ENCODE measurements at regions not wholly inside any gene's neighbourhood (a gene's known extent, or its start where the extent isn't known, plus 50 kb on each side); places are given as distances from the start of the nearest gene placed in this dataset.

DNA sequence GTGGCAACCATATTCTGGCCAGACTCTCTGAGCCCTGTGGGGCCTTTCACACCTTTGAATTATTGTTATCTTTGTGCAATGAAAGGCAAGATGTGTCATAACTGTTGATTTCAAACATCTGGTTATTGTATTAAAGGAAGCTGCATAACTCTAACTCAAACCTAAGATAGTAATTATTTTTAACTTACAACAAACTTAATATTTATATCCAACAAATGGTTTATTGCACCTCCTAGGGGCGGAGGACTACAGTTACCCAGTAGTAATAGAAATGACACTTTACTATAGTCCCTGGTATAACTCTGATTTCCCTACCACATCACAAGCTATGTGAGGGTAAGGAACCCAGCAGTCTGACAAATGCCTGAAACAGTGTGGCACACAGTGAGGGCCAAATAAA lies 363.9 kb upstream of the SUCLG2 start:
- Histone ChIP-seq H3K79me2 (ENCODE audit: control insufficient read depth, insufficient read depth, low read length) (no peaks in the 10 kb centered on the region), H4K8ac (ENCODE audit: low read depth, low read length) (no peak overlapping the region), H3K4me3 (ENCODE audit: low read length) (no peak overlapping the region), H3K18ac (ENCODE audit: low read length) (no peak overlapping the region), H4K5ac (ENCODE audit: low read length) (no peak overlapping the region), H3K56ac (ENCODE audit: low read length) (no peak overlapping the region), H3K9ac (ENCODE audit: low read length) (no peak overlapping the region), H3K4me2 (ENCODE audit: low read length) (no peak overlapping the region), H3K4ac (ENCODE audit: low read depth, low read length) (no peak overlapping the region), H3K4me1 (ENCODE audit: control insufficient read depth, low read depth, low read length) (no peaks in the 10 kb centered on the region), H2BK120ac (ENCODE audit: low read depth, low read length) (no peak overlapping the region), H3K79me1 (ENCODE audit: low read length) (no peaks in the 10 kb centered on the region), H3K27me3 (ENCODE audit: insufficient read depth, low read length, poor library complexity) (no peaks in the 10 kb centered on the region), H2BK15ac (replicated peaks; ENCODE audit: low read depth) (no peak overlapping the region), H3K27ac (ENCODE audit: low read depth, low read length) (no peak overlapping the region), H2BK5ac (ENCODE audit: low read length) (no peak overlapping the region), H3K23ac (ENCODE audit: low read length) (no peak overlapping the region), H2AK5ac (ENCODE audit: low read length) (no peak overlapping the region), H3K36me3 (ENCODE audit: control insufficient read depth, insufficient read depth, low read length) (no peaks in the 10 kb centered on the region)
- no peak for DNase-seq
- no CpG with 5 or more reads among the region's 1 CpG for WGBS (ENCODE audit: extremely low coverage, insufficient coverage, low lambda C conversion rate)

DNA sequence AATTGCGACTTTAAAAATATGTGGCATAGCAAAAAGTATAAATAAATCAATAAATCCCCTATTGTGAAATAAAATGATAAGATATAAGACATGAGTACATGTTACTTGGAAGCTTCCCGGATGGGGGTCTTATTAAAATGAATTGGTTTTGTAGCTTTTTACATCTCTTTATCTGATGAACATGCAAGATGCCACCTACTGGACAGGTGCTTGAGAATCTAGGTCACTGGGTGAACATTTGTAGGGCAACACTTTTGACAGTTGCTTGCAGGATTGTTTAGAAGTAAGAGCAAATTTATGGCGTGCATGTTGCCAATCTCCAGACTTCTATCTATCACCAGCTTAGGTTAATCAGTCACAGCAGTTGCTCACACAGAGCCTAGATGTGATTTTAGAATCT lies 362.7 kb upstream of the SUCLG2 start:
- no peak overlapping the region for H4K8ac ChIP-seq (ENCODE audit: low read depth, low read length)
- H3K4me3 ChIP-seq (ENCODE audit: low read length), result no peak overlapping the region
- H3K79me2 ChIP-seq (ENCODE audit: control insufficient read depth, insufficient read depth, low read length), result no peaks in the 10 kb centered on the region
- H4K5ac ChIP-seq (ENCODE audit: low read length), result no peak overlapping the region
- H3K18ac ChIP-seq (ENCODE audit: low read length), result no peak overlapping the region
- no peaks in the 10 kb centered on the region for H3K27me3 ChIP-seq (ENCODE audit: insufficient read depth, low read length, poor library complexity)
- no peak overlapping the region for H3K23ac ChIP-seq (ENCODE audit: low read length)
- H3K4me1 ChIP-seq (ENCODE audit: control insufficient read depth, low read depth, low read length), result no peaks in the 10 kb centered on the region
- no peak overlapping the region for H3K56ac ChIP-seq (ENCODE audit: low read length)
- H2AK5ac ChIP-seq (ENCODE audit: low read length), result no peak overlapping the region
- no peak overlapping the region for H3K9ac ChIP-seq (ENCODE audit: low read length)
- no peak overlapping the region for H3K4me2 ChIP-seq (ENCODE audit: low read length)
- no CpG with 5 or more reads among the region's 3 CpGs for WGBS (ENCODE audit: extremely low coverage, insufficient coverage, low lambda C conversion rate)
- no peak for DNase-seq
- no peak overlapping the region for H2BK5ac ChIP-seq (ENCODE audit: low read length)
- no peak overlapping the region for H2BK15ac ChIP-seq (replicated peaks; ENCODE audit: low read depth)
- no peaks in the 10 kb centered on the region for H3K36me3 ChIP-seq (ENCODE audit: control insufficient read depth, insufficient read depth, low read length)
- no peak overlapping the region for H2BK120ac ChIP-seq (ENCODE audit: low read depth, low read length)
- no peak overlapping the region for H3K4ac ChIP-seq (ENCODE audit: low read depth, low read length)
- H3K79me1 ChIP-seq (ENCODE audit: low read length), result no peaks in the 10 kb centered on the region
- no peak overlapping the region for H3K27ac ChIP-seq (ENCODE audit: low read depth, low read length)

DNA sequence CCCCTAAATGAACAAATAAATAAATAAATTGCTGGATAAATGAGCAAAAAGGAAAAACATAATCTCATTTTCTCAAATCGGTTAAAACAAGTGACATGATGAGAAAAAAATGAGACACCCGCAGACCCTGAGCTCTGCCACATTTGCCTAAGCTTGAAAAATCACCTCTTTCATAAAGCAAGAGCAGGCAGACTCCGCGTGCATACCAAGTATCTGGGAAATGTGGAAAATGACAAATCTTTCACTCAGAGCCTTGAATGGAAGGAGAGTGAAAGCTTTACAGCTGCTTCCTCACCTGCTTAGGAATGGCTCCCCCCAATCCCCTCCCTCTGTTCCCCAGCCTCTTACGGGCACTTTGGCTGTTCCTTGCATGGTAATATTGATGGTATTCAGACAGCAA lies 355.5 kb upstream of the SUCLG2 start:
- Histone ChIP-seq H2BK5ac (ENCODE audit: low read length) (no peak overlapping the region), H3K4me2 (ENCODE audit: low read length) (no peak overlapping the region), H3K36me3 (ENCODE audit: control insufficient read depth, insufficient read depth, low read length) (no peaks in the 10 kb centered on the region), H3K23ac (ENCODE audit: low read length) (no peak overlapping the region), H3K27ac (ENCODE audit: low read depth, low read length) (no peak overlapping the region), H4K5ac (ENCODE audit: low read length) (no peak overlapping the region), H3K79me1 (ENCODE audit: low read length) (no peaks in the 10 kb centered on the region), H3K27me3 (ENCODE audit: insufficient read depth, low read length, poor library complexity) (peaks cover 2% of the 10 kb centered on the region), H3K4me3 (ENCODE audit: low read length) (no peak overlapping the region), H3K79me2 (ENCODE audit: control insufficient read depth, insufficient read depth, low read length) (no peaks in the 10 kb centered on the region), H2AK5ac (ENCODE audit: low read length) (no peak overlapping the region), H3K4me1 (ENCODE audit: control insufficient read depth, low read depth, low read length) (no peaks in the 10 kb centered on the region), H4K8ac (ENCODE audit: low read depth, low read length) (no peak overlapping the region), H3K18ac (ENCODE audit: low read length) (no peak overlapping the region), H2BK120ac (ENCODE audit: low read depth, low read length) (no peak overlapping the region), H3K4ac (ENCODE audit: low read depth, low read length) (no peak overlapping the region), H3K9ac (ENCODE audit: low read length) (no peak overlapping the region), H2BK15ac (replicated peaks; ENCODE audit: low read depth) (no peak overlapping the region), H3K56ac (ENCODE audit: low read length) (no peak overlapping the region)
- WGBS (ENCODE audit: extremely low coverage, insufficient coverage, low lambda C conversion rate), result no CpG with 5 or more reads among the region's 5 CpGs
- DNase-seq, result no peak

DNA sequence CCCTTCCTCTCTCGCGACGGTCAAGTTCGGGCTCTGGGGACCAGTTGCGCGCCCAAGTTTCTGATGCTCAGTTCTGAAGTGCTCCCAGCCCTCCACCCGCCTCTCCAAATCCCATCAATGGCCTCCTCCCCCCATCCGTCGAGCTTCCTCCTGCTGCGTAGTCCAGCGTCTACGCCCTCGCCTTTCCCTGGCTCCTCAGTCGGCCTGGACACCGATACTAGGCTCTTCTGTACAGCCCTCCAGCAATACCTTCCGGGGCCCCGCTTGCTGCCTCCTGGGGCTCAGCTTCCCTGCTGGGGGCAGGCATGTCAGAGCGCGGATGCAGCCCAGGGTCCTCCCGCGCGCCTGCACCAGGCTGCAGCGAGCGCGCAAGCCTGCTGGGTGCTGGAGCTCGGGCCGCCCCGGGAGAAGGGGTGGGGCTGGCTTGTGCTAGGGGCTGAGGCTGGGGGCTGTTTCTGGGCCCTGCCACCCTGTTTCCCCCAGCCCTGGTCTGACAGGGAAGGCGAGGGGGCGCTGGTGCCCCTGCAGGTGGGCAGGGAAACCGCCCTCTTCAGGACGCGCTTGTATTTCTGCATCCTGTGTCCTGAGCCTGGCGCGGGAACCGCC lies 353.3 kb upstream of the SUCLG2 start:
- H4K5ac ChIP-seq (ENCODE audit: low read length), result no peak overlapping the region
- peak; percentile 55 for DNase-seq
- H3K27ac ChIP-seq (ENCODE audit: low read depth, low read length), result no peak overlapping the region
- H2AK5ac ChIP-seq (ENCODE audit: low read length), result no peak overlapping the region
- H3K4me1 ChIP-seq (ENCODE audit: control insufficient read depth, low read depth, low read length), result no peaks in the 10 kb centered on the region
- no peak overlapping the region for H2BK120ac ChIP-seq (ENCODE audit: low read depth, low read length)
- no peak overlapping the region for H3K4ac ChIP-seq (ENCODE audit: low read depth, low read length)
- no peak overlapping the region for H3K23ac ChIP-seq (ENCODE audit: low read length)
- peak overlapping the region; percentile 0 for H3K4me3 ChIP-seq (ENCODE audit: low read length)
- no peak overlapping the region for H2BK15ac ChIP-seq (replicated peaks; ENCODE audit: low read depth)
- peak overlapping the region; percentile 26 for H3K56ac ChIP-seq (ENCODE audit: low read length)
- no peak overlapping the region for H3K18ac ChIP-seq (ENCODE audit: low read length)
- H2BK5ac ChIP-seq (ENCODE audit: low read length), result no peak overlapping the region
- no peaks in the 10 kb centered on the region for H3K79me2 ChIP-seq (ENCODE audit: control insufficient read depth, insufficient read depth, low read length)
- no peak overlapping the region for H4K8ac ChIP-seq (ENCODE audit: low read depth, low read length)
- H3K36me3 ChIP-seq (ENCODE audit: control insufficient read depth, insufficient read depth, low read length), result no peaks in the 10 kb centered on the region
- H3K9ac ChIP-seq (ENCODE audit: low read length), result peak overlapping the region; percentile 2
- WGBS (ENCODE audit: extremely low coverage, insufficient coverage, low lambda C conversion rate), result no CpG with 5 or more reads among the region's 36 CpGs
- peaks cover 2% of the 10 kb centered on the region for H3K27me3 ChIP-seq (ENCODE audit: insufficient read depth, low read length, poor library complexity)
- H3K4me2 ChIP-seq (ENCODE audit: low read length), result peak overlapping the region; percentile 26
- no peaks in the 10 kb centered on the region for H3K79me1 ChIP-seq (ENCODE audit: low read length)

DNA sequence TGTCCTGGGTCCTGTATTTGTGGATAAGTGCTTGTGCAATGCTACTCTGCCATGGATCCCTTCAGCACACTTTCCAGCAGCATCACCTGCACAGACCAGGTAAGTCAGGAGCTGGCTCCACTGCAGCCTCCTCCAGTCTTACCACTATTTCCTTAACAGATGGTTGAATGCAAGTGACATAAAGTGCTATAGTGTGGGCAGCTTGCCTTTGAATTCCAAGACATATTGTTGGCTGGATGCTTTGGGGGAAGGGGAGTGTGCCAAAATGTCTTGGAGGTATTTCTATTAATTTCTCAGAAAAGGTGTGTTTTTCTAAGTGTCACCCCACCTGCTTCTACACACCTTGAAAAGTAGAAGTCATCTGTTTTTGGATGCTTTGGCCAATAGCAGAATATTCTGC lies 352.2 kb upstream of the SUCLG2 start:
- H3K56ac ChIP-seq (ENCODE audit: low read length), result no peak overlapping the region
- no peak overlapping the region for H3K27ac ChIP-seq (ENCODE audit: low read depth, low read length)
- H2BK120ac ChIP-seq (ENCODE audit: low read depth, low read length), result no peak overlapping the region
- H2BK15ac ChIP-seq (replicated peaks; ENCODE audit: low read depth), result no peak overlapping the region
- no peak for DNase-seq
- no peak overlapping the region for H3K23ac ChIP-seq (ENCODE audit: low read length)
- H3K4me2 ChIP-seq (ENCODE audit: low read length), result no peak overlapping the region
- H3K4me3 ChIP-seq (ENCODE audit: low read length), result no peak overlapping the region
- no peaks in the 10 kb centered on the region for H3K4me1 ChIP-seq (ENCODE audit: control insufficient read depth, low read depth, low read length)
- H3K27me3 ChIP-seq (ENCODE audit: insufficient read depth, low read length, poor library complexity), result peaks cover 2% of the 10 kb centered on the region
- no peak overlapping the region for H3K4ac ChIP-seq (ENCODE audit: low read depth, low read length)
- no peak overlapping the region for H4K5ac ChIP-seq (ENCODE audit: low read length)
- H3K36me3 ChIP-seq (ENCODE audit: control insufficient read depth, insufficient read depth, low read length), result no peaks in the 10 kb centered on the region
- H3K18ac ChIP-seq (ENCODE audit: low read length), result no peak overlapping the region
- no peak overlapping the region for H2BK5ac ChIP-seq (ENCODE audit: low read length)
- H4K8ac ChIP-seq (ENCODE audit: low read depth, low read length), result no peak overlapping the region
- no peaks in the 10 kb centered on the region for H3K79me1 ChIP-seq (ENCODE audit: low read length)
- no peak overlapping the region for H2AK5ac ChIP-seq (ENCODE audit: low read length)
- H3K79me2 ChIP-seq (ENCODE audit: control insufficient read depth, insufficient read depth, low read length), result no peaks in the 10 kb centered on the region
- H3K9ac ChIP-seq (ENCODE audit: low read length), result no peak overlapping the region

DNA sequence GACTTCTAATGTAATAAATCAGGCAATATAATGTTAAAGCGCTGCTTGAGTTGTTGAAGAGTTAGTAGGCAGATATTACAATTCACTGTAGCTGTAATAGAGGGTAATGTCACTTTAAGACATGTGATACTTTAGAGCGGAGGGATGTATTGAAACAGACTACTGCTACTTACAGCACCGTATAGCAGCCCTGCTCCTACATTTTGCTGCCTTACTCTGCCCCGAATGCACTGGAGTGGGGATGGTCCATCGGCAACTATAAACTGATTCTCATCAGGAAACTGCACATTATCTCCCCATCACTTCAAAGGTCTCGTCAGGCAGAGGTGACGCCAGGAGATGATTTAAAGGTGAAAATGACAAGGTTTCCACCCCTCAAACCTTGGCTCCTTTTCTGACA lies 349.7 kb upstream of the SUCLG2 start:
- Histone ChIP-seq H3K79me2 (ENCODE audit: control insufficient read depth, insufficient read depth, low read length) (no peaks in the 10 kb centered on the region), H3K4me2 (ENCODE audit: low read length) (no peak overlapping the region), H2BK120ac (ENCODE audit: low read depth, low read length) (no peak overlapping the region), H4K5ac (ENCODE audit: low read length) (no peak overlapping the region), H3K4me3 (ENCODE audit: low read length) (no peak overlapping the region), H3K27ac (ENCODE audit: low read depth, low read length) (no peak overlapping the region), H3K23ac (ENCODE audit: low read length) (no peak overlapping the region), H4K8ac (ENCODE audit: low read depth, low read length) (no peak overlapping the region), H2AK5ac (ENCODE audit: low read length) (no peak overlapping the region), H3K56ac (ENCODE audit: low read length) (no peak overlapping the region), H3K9ac (ENCODE audit: low read length) (no peak overlapping the region), H2BK5ac (ENCODE audit: low read length) (no peak overlapping the region), H2BK15ac (replicated peaks; ENCODE audit: low read depth) (no peak overlapping the region), H3K4me1 (ENCODE audit: control insufficient read depth, low read depth, low read length) (no peaks in the 10 kb centered on the region), H3K79me1 (ENCODE audit: low read length) (no peaks in the 10 kb centered on the region), H3K36me3 (ENCODE audit: control insufficient read depth, insufficient read depth, low read length) (no peaks in the 10 kb centered on the region), H3K18ac (ENCODE audit: low read length) (no peak overlapping the region), H3K4ac (ENCODE audit: low read depth, low read length) (no peak overlapping the region), H3K27me3 (ENCODE audit: insufficient read depth, low read length, poor library complexity) (peaks cover 2% of the 10 kb centered on the region)
- WGBS (ENCODE audit: extremely low coverage, insufficient coverage, low lambda C conversion rate), result no CpG with 5 or more reads among the region's 7 CpGs
- no peak for DNase-seq
